Omental fat pad (tissue), 3 donors: ENCODE measurements at regions not wholly inside any gene's neighbourhood (a gene's known extent, or its start where the extent isn't known, plus 50 kb on each side); places are given as distances from the start of the nearest gene placed in this dataset.

ENCODE experiments used
- ATAC-seq: fragments of 150-250 bp; one replicate; pipeline ENCODE4 v1.9.1; 2016; ENCODE audit warnings: mild to moderate bottlenecking, moderate library complexity; ENCODE audit not compliant: low FRiP score
- DNase-seq: peaks from one replicate; pipeline ENCODE4 v3.0.0-alpha.2; 2019; ENCODE audit warnings: low spot score
- CTCF ChIP-seq, 3 donors: fragments of 450-650 bp; IDR thresholded peaks; one replicate each; pipeline ENCODE4 v1.5.1; 2016 to 2017; ENCODE audit warnings: antibody characterized with exemption in 3 of 3, mild to moderate bottlenecking in 3 of 3, moderate library complexity in 2 of 3

GRCh38 chr1:56070601-56071000, 508.8 kb downstream of the PLPP3 start:
- DNase-seq (no peak), ATAC-seq (no peak)
- no peak for TF ChIP-seq CTCF (IDR thresholded peaks at IDR 0.05)

GRCh38 chr1:56069824-56070223, 509.5 kb downstream of the PLPP3 start:
- DNase-seq: no peak
- no peak for TF ChIP-seq CTCF (IDR thresholded peaks at IDR 0.05)

GRCh38 chr1:56068908-56069307, 510.5 kb downstream of the PLPP3 start:
- DNase-seq (no peak), ATAC-seq (no peak)
- TF ChIP-seq CTCF (IDR thresholded peaks at IDR 0.05): no peak

More at GRCh38 chr1:56069824-56070223, 509.5 kb downstream of the PLPP3 start:
- no peak for ATAC-seq

- TF ChIP-seq CTCF (IDR thresholded peaks at IDR 0.05): no peak
- no peak for ATAC-seq
These were observed 511.2 kb downstream of the PLPP3 start for GRCh38 chr1:56068210-56068609.

GRCh38 chr1:56065729-56066128, 513.6 kb downstream of the PLPP3 start:
- no peak for ATAC-seq
- DNase-seq: no peak
- no peak for TF ChIP-seq CTCF (IDR thresholded peaks at IDR 0.05)

More at GRCh38 chr1:56068210-56068609, 511.2 kb downstream of the PLPP3 start:
- no peak for DNase-seq

GRCh38 chr1:56064705-56065104, 514.7 kb downstream of the PLPP3 start:
- no peak for DNase-seq
- no peak for TF ChIP-seq CTCF (IDR thresholded peaks at IDR 0.05)
- no peak for ATAC-seq

GRCh38 chr1:56063461-56063860, 515.9 kb downstream of the PLPP3 start:
- ATAC-seq (no peak), DNase-seq (no peak)
- no peak for TF ChIP-seq CTCF (IDR thresholded peaks at IDR 0.05)
